Osteoblast (primary cell): ENCODE measurements at regions not wholly inside any gene's neighbourhood (a gene's known extent, or its start where the extent isn't known, plus 50 kb on each side); places are given as distances from the start of the nearest gene placed in this dataset.

Experiments used
- DNase-seq: peaks from one replicate; pipeline ENCODE4 v3.0.0; 2011; ENCODE audit warnings: low spot score, mixed read lengths; ENCODE audit not compliant: insufficient read length; ENCODE audit errors: missing footprints
- H2AFZ ChIP-seq: 2 replicates; pipeline ENCODE4 v1.6.0; 2011; ENCODE audit warnings: mild to moderate bottlenecking, low read length
- H3K27ac ChIP-seq: 2 replicates; pipeline ENCODE4 v1.5.1; 2011; ENCODE audit warnings: mild to moderate bottlenecking, low read depth, low read length, moderate library complexity
- H3K27me3 ChIP-seq: 2 replicates; pipeline ENCODE4 v1.6.0; 2012; ENCODE audit warnings: mild to moderate bottlenecking, control low read depth, inconsistent platforms, low read length, moderate library complexity; ENCODE audit not compliant: insufficient read depth
- H3K36me3 ChIP-seq: 2 replicates; pipeline ENCODE4 v1.5.1; 2011; ENCODE audit warnings: mild to moderate bottlenecking, low read length, control low read depth, moderate library complexity; ENCODE audit not compliant: insufficient read depth
- H3K4me1 ChIP-seq: 2 replicates; pipeline ENCODE4 v1.5.1; 2011; ENCODE audit warnings: mild to moderate bottlenecking, low read length, control low read depth, moderate library complexity; ENCODE audit not compliant: insufficient read depth
- H3K4me2 ChIP-seq: 2 replicates; pipeline ENCODE4 v1.6.0; 2011; ENCODE audit warnings: mild to moderate bottlenecking, low read length; ENCODE audit not compliant: insufficient read depth
- H3K4me3 ChIP-seq: fragments of 200-600 bp; sonication (generic); 3 replicates; pipeline ENCODE4 v1.5.1; 2012; ENCODE audit warnings: mild to moderate bottlenecking, low read length, inconsistent platforms; ENCODE audit not compliant: insufficient read depth
- H3K79me2 ChIP-seq: 2 replicates; pipeline ENCODE4 v1.6.0; 2012; ENCODE audit warnings: mild to moderate bottlenecking, low read length, control low read depth, inconsistent platforms; ENCODE audit not compliant: insufficient read depth
- H3K9me3 ChIP-seq: 2 replicates; pipeline ENCODE4 v1.5.1; 2011; ENCODE audit warnings: low read depth, low read length, control low read depth
- H4K20me1 ChIP-seq: 2 replicates; pipeline ENCODE4 v1.6.0; 2012; ENCODE audit warnings: mild to moderate bottlenecking, low read length, control low read depth; ENCODE audit not compliant: insufficient read depth
- CTCF ChIP-seq: IDR thresholded peaks from 2 replicates; pipeline ENCODE4 v1.5.1; 2011; ENCODE audit warnings: mild to moderate bottlenecking, low read depth, low read length, moderate library complexity; ENCODE audit errors: extremely low read depth

- TF ChIP-seq CTCF, result no peak
- no peak for DNase-seq
- H3K79me2 ChIP-seq, result no peaks in the 10 kb centered on the region
- H3K4me2 ChIP-seq, result no peak overlapping the region
- no peak overlapping the region for H2AFZ ChIP-seq
- no peaks in the 10 kb centered on the region for H4K20me1 ChIP-seq
- H3K27me3 ChIP-seq, result no peaks in the 10 kb centered on the region
- H3K4me3 ChIP-seq, result no peak overlapping the region
- H3K36me3 ChIP-seq, result no peaks in the 10 kb centered on the region
- no peaks in the 10 kb centered on the region for H3K4me1 ChIP-seq
- no peaks in the 10 kb centered on the region for H3K9me3 ChIP-seq
- no peak overlapping the region for H3K27ac ChIP-seq
Measured at GRCh38 chr6:119514345-119514744, 164.8 kb upstream of the MAN1A1 start.

GRCh38 chr6:119511024-119511423 lies 161.5 kb upstream of the MAN1A1 start:
- H3K4me1 ChIP-seq, result no peaks in the 10 kb centered on the region
- no peaks in the 10 kb centered on the region for H3K79me2 ChIP-seq
- no peak overlapping the region for H2AFZ ChIP-seq
- H3K4me2 ChIP-seq, result no peak overlapping the region
- H3K4me3 ChIP-seq, result no peak overlapping the region
- no peaks in the 10 kb centered on the region for H3K36me3 ChIP-seq
- DNase-seq, result no peak
- no peak for TF ChIP-seq CTCF
- no peak overlapping the region for H3K27ac ChIP-seq
- H3K27me3 ChIP-seq, result no peaks in the 10 kb centered on the region
- no peaks in the 10 kb centered on the region for H3K9me3 ChIP-seq
- no peaks in the 10 kb centered on the region for H4K20me1 ChIP-seq

GRCh38 chr6:119510246-119510645 lies 160.7 kb upstream of the MAN1A1 start:
- no peak overlapping the region for H3K27ac ChIP-seq
- H3K36me3 ChIP-seq, result no peaks in the 10 kb centered on the region
- DNase-seq, result no peak
- H3K4me1 ChIP-seq, result no peaks in the 10 kb centered on the region
- no peak overlapping the region for H2AFZ ChIP-seq
- no peaks in the 10 kb centered on the region for H3K9me3 ChIP-seq
- no peak overlapping the region for H3K4me2 ChIP-seq
- TF ChIP-seq CTCF, result no peak
- H3K79me2 ChIP-seq, result no peaks in the 10 kb centered on the region
- no peaks in the 10 kb centered on the region for H3K27me3 ChIP-seq
- H4K20me1 ChIP-seq, result no peaks in the 10 kb centered on the region
- H3K4me3 ChIP-seq, result no peak overlapping the region

- H3K4me2 ChIP-seq, result no peak overlapping the region
- no peaks in the 10 kb centered on the region for H3K36me3 ChIP-seq
- no peak for TF ChIP-seq CTCF
- H3K27ac ChIP-seq, result no peak overlapping the region
- H3K27me3 ChIP-seq, result no peaks in the 10 kb centered on the region
- no peaks in the 10 kb centered on the region for H3K9me3 ChIP-seq
- no peak overlapping the region for H2AFZ ChIP-seq
- no peaks in the 10 kb centered on the region for H3K4me1 ChIP-seq
- no peaks in the 10 kb centered on the region for H3K79me2 ChIP-seq
- no peak overlapping the region for H3K4me3 ChIP-seq
- DNase-seq, result no peak
- H4K20me1 ChIP-seq, result no peaks in the 10 kb centered on the region
Measured at GRCh38 chr6:119506631-119507174, 157.1 kb upstream of the MAN1A1 start.
